Transverse colon (tissue), 4 donors: ENCODE measurements at regions not wholly inside any gene's neighbourhood (a gene's known extent, or its start where the extent isn't known, plus 50 kb on each side); places are given as distances from the start of the nearest gene placed in this dataset.

Source experiments
- DNase-seq: peaks from one replicate; pipeline ENCODE4 v3.0.0-alpha.2; 2019
- H3K27ac ChIP-seq, 4 donors: fragments of 200-600 bp; sonication (generic); 2 replicates each; pipeline ENCODE4 v1.5.1; 2016 to 2018; ENCODE audit warnings: inconsistent platforms in 4 of 4
- H3K27me3 ChIP-seq: fragments of 200-600 bp; sonication (generic); 2 replicates; pipeline ENCODE4 v1.5.1; 2017; ENCODE audit warnings: inconsistent platforms
- H3K36me3 ChIP-seq, 4 donors: fragments of 200-600 bp; sonication (generic); 2 replicates each; pipeline ENCODE4 v1.5.1; 2017 to 2019; ENCODE audit warnings: inconsistent platforms in 4 of 4
- H3K4me1 ChIP-seq, 4 donors: fragments of 200-600 bp; sonication (generic); 2 replicates each; pipeline ENCODE4 v1.5.1; 2017 to 2020; ENCODE audit warnings: inconsistent platforms in 4 of 4
- H3K4me3 ChIP-seq, 4 donors: fragments of 200-600 bp; sonication (generic); 1 replicate in 1 of 4; 2 replicates in 3 of 4; pipeline versions ENCODE4 v1.5.1 to v1.6.1; 2017 to 2019; ENCODE audit warnings: inconsistent platforms in 4 of 4
- H3K9me3 ChIP-seq, 2 donors: fragments of 200-600 bp; sonication (generic); 2 replicates each; pipeline ENCODE4 v1.5.1; 2017 to 2019; ENCODE audit warnings: inconsistent platforms in 2 of 2
- CTCF ChIP-seq, 5 experiments: fragments of 200-600 bp in 3 of 5; fragments of 450-650 bp in 2 of 5; sonication (generic) in 3 of 5; IDR thresholded peaks; 1 replicate in 2 of 5; 2 replicates in 3 of 5; pipeline ENCODE4 v1.5.1; 2016 to 2017; ENCODE audit warnings: antibody characterized with exemption in 5 of 5, inconsistent platforms in 3 of 5, mild to moderate bottlenecking in 2 of 5, moderate library complexity in 1 of 5
- EP300 ChIP-seq: sonication (generic); formaldehyde crosslinking; IDR thresholded peaks from one replicate; pipeline ENCODE4 v1.6.1; 2017; ENCODE audit warnings: antibody characterized with exemption, low read depth
- POLR2A ChIP-seq: fragments of 450-650 bp; IDR thresholded peaks from one replicate; pipeline ENCODE4 v1.6.1; 2016; ENCODE audit warnings: antibody characterized with exemption, mild to moderate bottlenecking, moderate library complexity
- POLR2AphosphoS5 ChIP-seq, 3 donors: sonication (generic); formaldehyde crosslinking; IDR thresholded peaks; one replicate each; pipeline ENCODE4 v1.6.1; 2016; ENCODE audit warnings: antibody characterized with exemption in 3 of 3
- WGBS, 2 donors: methylation state at CpG; one replicate each; pipeline ENCODE4 v1.1.5; 2018; ENCODE audit warnings: low coverage in 1 of 2; 5-methylcytosine and 5-hydroxymethylcytosine counted together
- in situ Hi-C, 4 donors: fragments of 200-750 bp; cut with MboI; loops; one replicate each; pipeline versions ENCODE4 v1.15.0 to v1.15.1; 2017; ENCODE audit warnings: low sequenced_read_pairs in 3 of 4, low pct_ligation_motif_present in 1 of 4, low pct_unique_long_range_greater_than_20kb in 1 of 4
- intact Hi-C: fragments of 100-400 bp; cut with DNase I; formaldehyde crosslinking; loops from one replicate; pipeline ENCODE4 v1.15.1; 2023; ENCODE audit warnings: low total_unique reads

GRCh38 chr11:87405843-87406242 is 368.1 kb downstream of the TMEM135 start:
- intact Hi-C loops, result no loop called here
- TF ChIP-seq EP300 (no peak), POLR2AphosphoS5 (IDR thresholded peaks at IDR 0.05) (no peak), POLR2A (no peak), CTCF (IDR thresholded peaks at IDR 0.05) (no peak)
- Histone ChIP-seq H3K9me3 (no peaks in the 10 kb centered on the region), H3K4me1 (peaks cover 0 to 9% (median 0%) of the 10 kb centered on the region in 4 donors), H3K27ac (no peak overlapping the region), H3K4me3 (no peak overlapping the region), H3K27me3 (no peaks in the 10 kb centered on the region), H3K36me3 (no peaks in the 10 kb centered on the region)
- no peak for DNase-seq
- in situ Hi-C loops, result loop anchor here in 3 of 4 donors (25.0 kb wide), 1 partner anchor 469 kb away; no protein-coding TSS in a partner anchor
- 84% methylated on average over 2 to 3 of the region's 3 CpGs for WGBS, 2 donors

- intact Hi-C loops (no loop called here), in situ Hi-C loops (loop anchor here in 3 of 4 donors (25.0 kb wide), 1 partner anchor 468 kb away; no protein-coding TSS in a partner anchor)
- no peak overlapping the region for H3K27ac ChIP-seq
- 83 to 100% methylated on average over 1 to 2 of the region's 2 CpGs for WGBS, 2 donors
- no peak for DNase-seq
- no peaks in the 10 kb centered on the region for H3K36me3 ChIP-seq
- TF ChIP-seq EP300 (no peak), CTCF (IDR thresholded peaks at IDR 0.05) (no peak), POLR2A (no peak)
- H3K4me3 ChIP-seq, result no peak overlapping the region
- H3K4me1 ChIP-seq, result peaks cover 0 to 9% (median 0%) of the 10 kb centered on the region in 4 donors
- no peaks in the 10 kb centered on the region for H3K9me3 ChIP-seq
- H3K27me3 ChIP-seq, result no peaks in the 10 kb centered on the region
Measured at GRCh38 chr11:87405356-87405755, 367.6 kb downstream of the TMEM135 start.

GRCh38 chr11:87401653-87402052 is 363.9 kb downstream of the TMEM135 start:
- intact Hi-C loops, result no loop called here
- in situ Hi-C loops, result loop anchor here in 3 of 4 donors (25.0 kb wide), 1 partner anchor 464 kb away; no protein-coding TSS in a partner anchor

GRCh38 chr11:87399341-87399740 is 361.6 kb downstream of the TMEM135 start:
- H3K27ac ChIP-seq, result no peak overlapping the region
- TF ChIP-seq EP300, result no peak
- TF ChIP-seq POLR2AphosphoS5 (IDR thresholded peaks at IDR 0.05), result no peak
- TF ChIP-seq CTCF (IDR thresholded peaks at IDR 0.05), result no peak
- TF ChIP-seq POLR2A, result no peak
- H3K4me1 ChIP-seq, result peaks cover 0 to 9% (median 0%) of the 10 kb centered on the region in 4 donors
- no peaks in the 10 kb centered on the region for H3K36me3 ChIP-seq
- in situ Hi-C loops, result no loop called here
- intact Hi-C loops, result no loop called here
- H3K4me3 ChIP-seq, result no peak overlapping the region
- H3K27me3 ChIP-seq, result no peaks in the 10 kb centered on the region
- no peak for DNase-seq
- no peaks in the 10 kb centered on the region for H3K9me3 ChIP-seq

More at GRCh38 chr11:87401653-87402052, 363.9 kb downstream of the TMEM135 start:
- DNase-seq, result no peak
- H3K27me3 ChIP-seq, result no peaks in the 10 kb centered on the region
- peaks cover 0 to 9% (median 0%) of the 10 kb centered on the region in 4 donors for H3K4me1 ChIP-seq
- H3K9me3 ChIP-seq, result no peaks in the 10 kb centered on the region
- TF ChIP-seq CTCF (IDR thresholded peaks at IDR 0.05) (no peak), EP300 (no peak), POLR2A (no peak), POLR2AphosphoS5 (IDR thresholded peaks at IDR 0.05) (no peak)
- H3K4me3 ChIP-seq, result no peak overlapping the region
- 30 to 52% methylated on average over 1 of the region's 1 CpG for WGBS, 2 donors
- H3K36me3 ChIP-seq, result no peaks in the 10 kb centered on the region
- H3K27ac ChIP-seq, result no peak overlapping the region
